Left colon (tissue), 2 donors: ENCODE measurements at regions not wholly inside any gene's neighbourhood (a gene's known extent, or its start where the extent isn't known, plus 50 kb on each side); places are given as distances from the start of the nearest gene placed in this dataset.

Experiments used
- ATAC-seq: fragments of 200-7000 bp; cut with Tn5 transposase; one replicate; pipeline ENCODE4 v1.9.1; 2020; ENCODE audit warnings: mild to moderate bottlenecking, moderate library complexity
- DNase-seq, 2 donors: peaks; one replicate each; pipeline ENCODE4 v3.0.0-alpha.2; 2020
- intact Hi-C, 2 donors: fragments of 100-400 bp; cut with DNase I in 1 of 2; cut with micrococcal nuclease in 1 of 2; formaldehyde crosslinking; loops; one replicate each; pipeline versions ENCODE4 v1.11.2 to v1.14.0; 2022; cut with DNase I, micrococcal nuclease
- donor health status: DM: no; HTN: no; CAD: no.
- donor health status: DM: yes; HTN: yes; CAD: no.

DNA sequence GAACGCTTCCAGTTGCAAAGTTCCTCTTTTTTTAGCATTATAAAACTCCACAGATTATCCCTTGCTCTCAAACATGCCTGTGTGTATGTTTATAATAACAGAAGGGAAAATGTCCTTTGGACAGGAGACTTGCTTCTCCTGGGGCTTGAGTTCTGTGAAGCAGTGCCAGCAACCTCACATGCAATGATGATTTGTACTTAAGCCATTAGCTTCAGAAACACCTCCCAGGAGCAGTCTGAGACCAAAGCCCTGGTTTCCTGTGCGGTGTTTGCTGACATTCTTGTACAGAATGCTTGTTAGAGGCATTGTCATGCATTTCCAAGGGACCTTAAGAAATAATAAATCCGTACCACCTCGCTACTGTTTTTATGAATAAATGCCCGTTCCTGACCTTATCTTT lies 752.8 kb downstream of the CBLN4 start:
- intact Hi-C loops = no loop called here

DNA sequence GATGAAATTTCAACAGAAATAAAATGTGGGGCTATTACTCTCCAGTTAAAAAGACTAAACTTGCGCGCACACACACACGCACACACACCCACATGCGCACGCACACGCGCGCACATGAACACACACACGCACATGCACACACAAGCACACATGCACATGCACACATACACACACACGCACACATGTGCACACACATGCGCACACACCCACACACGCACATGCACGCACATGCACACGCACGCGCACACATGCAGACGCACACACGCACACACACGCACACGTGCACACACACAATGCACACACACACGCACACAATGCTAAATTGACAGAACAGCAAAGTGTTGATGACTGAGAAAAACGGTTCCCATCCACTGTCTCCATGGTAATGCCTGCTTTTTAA lies 754.1 kb downstream of the CBLN4 start:
- intact Hi-C loops = no loop called here
- ATAC-seq = no peak

More for the DNA sequence above, 752.8 kb downstream of the CBLN4 start:
- DNase-seq (no peak), ATAC-seq (no peak)

DNA sequence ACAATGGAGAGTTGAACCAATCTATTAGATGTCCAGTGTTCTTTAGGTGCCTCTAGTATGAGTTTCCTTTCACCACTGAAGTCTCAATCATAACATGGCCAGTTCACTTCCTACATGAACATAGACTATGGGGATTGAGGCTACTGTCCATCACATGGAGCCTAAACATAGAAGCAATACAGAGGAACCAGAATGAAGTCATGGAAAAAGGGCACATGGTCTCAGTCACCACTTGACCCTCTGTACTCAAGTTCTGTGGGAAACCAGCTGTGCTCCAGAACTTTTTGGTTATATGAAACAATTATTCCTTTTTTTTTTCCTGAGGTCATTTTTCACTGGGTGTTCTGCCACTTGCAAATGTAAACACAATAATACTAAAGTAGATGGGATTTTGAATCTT lies 762.5 kb downstream of the CBLN4 start:
- intact Hi-C loops = no loop called here
- no peak for ATAC-seq
- no peak for DNase-seq

More for the DNA sequence above, 754.1 kb downstream of the CBLN4 start:
- DNase-seq = no peak

DNA sequence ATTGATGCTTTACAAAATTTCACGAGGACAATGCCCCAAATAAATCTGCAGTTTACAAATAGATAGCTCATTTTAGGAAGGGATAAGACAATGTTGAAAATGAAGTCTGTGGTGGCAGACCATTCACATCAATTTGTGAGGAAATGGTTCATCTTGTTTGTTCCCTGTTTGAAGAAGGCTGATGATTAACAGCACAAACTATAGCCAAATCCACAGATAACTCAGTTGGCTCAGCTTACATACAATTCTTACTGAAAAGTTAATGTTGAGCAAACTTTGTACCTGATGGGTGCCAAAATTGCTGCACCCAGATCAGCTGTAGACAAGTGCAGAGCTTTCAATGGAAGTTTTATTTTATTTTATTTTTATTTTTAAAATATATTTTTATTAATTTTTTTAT lies 763.9 kb downstream of the DOK5 start:
- no peak for DNase-seq
- no peak for ATAC-seq
- intact Hi-C loops = no loop called here

DNA sequence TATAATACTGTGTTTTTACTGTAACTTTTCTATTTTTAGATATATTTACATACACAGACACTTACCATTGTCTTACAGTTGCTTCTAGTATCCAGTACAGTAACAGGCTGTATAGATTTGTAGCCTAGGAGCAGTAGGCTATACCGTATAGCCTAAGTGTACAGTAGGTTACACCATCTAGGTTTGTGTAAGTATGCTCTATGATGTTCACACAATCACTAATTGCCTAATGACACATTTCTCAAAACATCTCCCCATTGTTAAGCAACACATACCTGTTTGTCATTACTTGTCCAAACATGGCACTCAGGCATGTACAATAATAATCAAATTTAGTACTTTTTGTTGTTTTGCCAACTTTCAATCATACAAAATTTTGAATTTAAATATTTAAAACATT lies 757.3 kb downstream of the DOK5 start:
- ATAC-seq (no peak), DNase-seq (no peak)
- intact Hi-C loops = no loop called here

DNA sequence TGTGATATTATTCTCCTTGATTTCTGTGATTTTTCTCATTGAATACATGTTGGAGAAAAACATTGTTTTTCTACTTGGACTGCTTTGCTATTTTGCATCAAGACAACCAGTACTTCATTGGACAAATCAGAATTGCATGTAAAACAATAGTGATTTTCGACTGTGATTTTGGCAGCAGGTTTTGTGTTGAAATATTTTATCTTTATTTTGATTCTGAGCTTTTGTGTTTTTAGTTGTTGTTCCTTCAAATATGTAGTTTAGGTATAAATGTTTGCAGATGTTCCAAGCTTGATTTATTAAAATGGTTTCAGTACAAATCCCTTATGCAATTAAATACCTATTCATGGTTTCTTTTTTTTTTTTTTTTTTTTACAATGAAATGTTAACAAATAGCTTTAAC lies 754.1 kb downstream of the DOK5 start:
- intact Hi-C loops = no loop called here
- no peak for DNase-seq
- no peak for ATAC-seq

- intact Hi-C loops = no loop called here
- ATAC-seq (no peak), DNase-seq (no peak)
Measured at GRCh38 chr20:55216525-55217242, 741.3 kb downstream of the DOK5 start.

- no peak for ATAC-seq
- intact Hi-C loops = no loop called here
- no peak for DNase-seq
Measured at GRCh38 chr20:55213653-55214052, 738.3 kb downstream of the DOK5 start.

DNA sequence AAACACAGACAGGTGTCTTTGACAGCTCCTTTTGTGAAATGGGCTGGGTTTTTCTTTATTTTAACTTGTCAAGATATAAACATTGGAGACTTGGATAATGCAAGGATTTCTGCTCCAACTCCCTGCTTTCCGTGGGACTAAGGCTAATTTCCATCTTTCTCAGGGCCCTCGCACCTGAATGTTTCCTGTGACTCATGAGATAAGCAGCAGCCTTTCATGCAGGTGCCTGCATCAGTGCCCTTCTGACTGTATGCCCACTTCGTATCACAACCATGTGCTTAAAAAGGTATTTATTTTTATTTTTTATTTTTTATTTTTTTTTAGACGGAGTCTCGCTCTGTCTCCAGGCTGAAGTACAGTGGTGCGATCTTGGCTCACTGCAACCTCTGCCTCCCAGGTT lies 736.1 kb downstream of the DOK5 start:
- DNase-seq (no peak), ATAC-seq (no peak)
- intact Hi-C loops = no loop called here

DNA sequence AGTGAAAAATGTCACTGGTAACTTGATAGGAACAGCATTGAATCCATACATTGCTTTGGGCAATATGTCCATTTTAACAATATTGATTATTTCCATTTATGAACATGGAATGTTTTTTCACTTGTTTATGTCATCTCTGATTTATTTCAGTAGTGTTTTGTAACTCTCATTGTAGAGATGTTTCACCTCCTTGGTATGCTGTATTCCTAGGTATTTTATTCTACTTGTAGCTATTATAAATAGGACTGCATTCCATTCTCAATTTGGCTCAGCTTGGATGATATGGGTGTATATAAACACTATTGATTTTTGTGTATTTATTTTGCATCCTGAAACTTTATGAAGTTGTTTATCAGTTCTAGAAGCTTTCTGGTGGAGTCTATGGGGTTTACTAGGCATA lies 730.3 kb downstream of the DOK5 start:
- DNase-seq = no peak
- no peak for ATAC-seq
- intact Hi-C loops = no loop called here

DNA sequence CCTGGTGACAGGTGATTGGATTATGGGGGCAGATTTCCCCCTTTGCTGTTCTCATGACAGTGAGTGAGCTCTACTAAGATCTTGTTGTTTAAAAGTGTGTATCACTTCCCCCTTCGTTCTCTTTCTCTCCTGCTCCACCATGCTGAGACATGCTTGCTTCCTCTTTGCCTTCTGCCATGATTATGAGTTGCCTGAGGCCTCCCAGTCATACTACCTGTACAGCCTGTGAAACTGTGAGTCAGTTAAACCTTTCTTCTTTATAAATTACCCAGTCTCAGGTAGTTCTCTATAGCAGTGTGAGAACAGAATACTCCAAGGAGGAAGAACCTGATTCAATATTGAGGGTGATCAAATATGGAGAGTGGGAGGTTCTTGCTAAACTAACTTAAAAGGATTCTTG lies 724.9 kb downstream of the DOK5 start:
- ATAC-seq = no peak
- intact Hi-C loops = no loop called here
- no peak for DNase-seq

DNA sequence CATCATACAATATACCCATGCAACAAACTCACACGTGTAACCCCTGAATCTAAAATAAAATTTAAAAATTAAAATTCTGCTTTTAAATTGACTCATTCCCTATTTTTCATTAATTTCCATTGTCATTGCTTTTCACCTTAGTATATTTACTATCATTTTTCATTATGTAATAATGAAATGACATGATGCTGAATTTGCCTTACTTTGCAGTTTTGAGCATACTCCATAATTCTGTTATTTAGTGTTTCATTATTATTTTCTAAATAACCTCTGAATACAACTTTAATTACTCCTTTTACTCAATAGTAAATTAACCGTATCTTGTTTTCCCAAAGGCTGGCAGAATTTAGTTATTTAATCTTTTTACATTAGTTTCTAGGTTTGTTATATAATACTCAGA lies 719.6 kb downstream of the DOK5 start:
- ATAC-seq (no peak), DNase-seq (no peak)
- intact Hi-C loops = loop anchor here in 1 of 2 donors (10.0 kb wide), 1 partner anchor 50 kb away; no protein-coding TSS in a partner anchor

- ATAC-seq = no peak
- no peak for DNase-seq
- intact Hi-C loops = no loop called here
Measured at GRCh38 chr20:55186228-55186627, 710.8 kb downstream of the DOK5 start.

DNA sequence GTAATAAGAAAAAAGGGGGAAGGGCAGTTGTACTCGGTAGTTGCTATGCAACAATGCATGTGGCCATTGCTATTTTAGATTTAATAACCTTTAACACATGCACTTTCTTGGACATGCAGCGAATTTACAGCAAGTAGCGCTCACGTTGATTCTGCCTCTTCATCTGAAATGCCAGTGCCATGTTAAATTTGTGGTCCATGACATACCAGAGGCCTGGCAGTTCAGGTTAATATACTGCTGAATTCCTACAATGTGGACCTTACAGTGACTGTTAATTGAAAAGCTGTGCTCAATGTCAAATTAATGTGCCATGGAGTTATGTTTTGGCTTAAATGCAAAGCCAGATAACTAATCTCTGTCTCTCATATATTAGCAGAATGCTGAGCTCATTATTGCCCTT lies 699.7 kb downstream of the DOK5 start:
- ATAC-seq (no peak), DNase-seq (no peak)
- intact Hi-C loops = no loop called here

DNA sequence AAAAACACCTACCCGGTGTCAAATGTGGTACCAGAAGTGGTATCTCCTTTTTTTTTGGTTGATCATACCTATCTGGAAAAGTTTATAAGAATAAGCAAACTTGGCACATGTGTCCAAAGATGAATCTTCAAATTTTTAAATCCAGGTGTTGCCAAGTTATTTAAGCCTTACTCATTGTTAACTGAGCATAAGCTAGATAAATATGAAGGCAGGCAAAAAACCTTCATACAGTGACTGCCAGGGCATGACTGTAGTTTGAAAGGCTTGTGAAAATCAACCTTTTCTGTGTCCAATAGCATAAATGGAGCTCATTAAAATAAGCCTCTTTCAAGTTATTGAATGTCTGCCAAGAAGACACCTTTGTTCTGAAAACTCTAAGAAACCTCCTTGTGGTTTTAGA lies 699.2 kb downstream of the DOK5 start:
- DNase-seq (no peak), ATAC-seq (no peak)
- intact Hi-C loops = no loop called here

- intact Hi-C loops = no loop called here
- ATAC-seq (peak; percentile 68), DNase-seq (no peak)
Measured at GRCh38 chr20:55174172-55174571, 698.8 kb downstream of the DOK5 start.

DNA sequence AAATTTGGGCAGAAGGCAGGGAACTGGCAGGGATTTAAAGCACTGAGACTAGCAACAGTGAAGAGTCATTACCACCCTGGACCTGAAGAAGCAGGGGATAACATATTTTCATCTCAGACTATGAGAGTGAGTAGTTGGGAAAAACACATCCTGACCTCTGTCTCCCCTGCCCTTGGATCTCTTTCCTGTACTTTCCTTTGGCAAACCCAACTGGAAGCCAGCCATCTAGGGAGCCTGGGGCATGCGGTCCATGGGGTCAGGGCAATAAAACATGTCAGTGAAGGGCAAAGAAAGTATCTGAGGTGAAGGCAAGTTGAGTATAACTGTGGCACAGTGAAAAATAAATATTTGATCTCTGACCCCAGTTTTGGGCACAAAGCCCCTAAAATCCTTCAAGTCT lies 698.2 kb downstream of the DOK5 start:
- peak; percentile 59 for ATAC-seq
- no peak for DNase-seq
- intact Hi-C loops = no loop called here

DNA sequence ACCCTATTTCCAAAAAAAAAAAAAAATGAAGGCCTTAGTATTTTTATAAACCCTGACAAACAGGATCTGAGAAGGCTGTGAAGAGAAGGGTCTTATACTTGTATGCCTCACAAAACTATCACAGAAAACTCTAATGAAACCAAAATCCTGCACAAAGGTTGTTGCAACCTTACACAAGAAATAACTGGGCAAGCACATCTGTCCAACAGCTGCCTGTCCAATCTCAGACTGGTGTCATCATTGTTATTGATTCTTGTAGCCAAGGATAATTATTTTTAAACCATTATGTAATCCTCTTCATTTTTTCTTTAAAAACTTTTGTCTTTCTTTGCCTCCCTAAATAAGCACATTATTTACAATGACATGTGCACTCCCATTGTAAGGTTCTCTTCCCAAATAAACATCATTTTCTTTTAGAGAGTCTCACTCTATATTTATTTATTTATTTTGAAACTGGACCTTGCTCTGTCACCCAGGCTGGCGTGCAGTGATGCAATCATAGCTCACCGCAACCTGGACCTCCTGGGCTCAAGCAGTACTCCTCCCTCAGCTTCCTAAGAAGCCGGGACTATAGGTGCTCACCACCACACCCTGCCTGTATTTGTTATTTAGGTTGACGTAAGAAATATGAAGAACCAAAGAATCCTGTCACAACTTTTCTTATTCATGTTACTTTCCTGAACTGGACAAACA lies 697.1 kb downstream of the DOK5 start:
- ATAC-seq (peak; percentile 31), DNase-seq (no peak)
- intact Hi-C loops = no loop called here

- no peak for DNase-seq
- intact Hi-C loops = no loop called here
- no peak for ATAC-seq
Measured at GRCh38 chr20:55166063-55166462, 690.7 kb downstream of the DOK5 start.

- intact Hi-C loops = no loop called here
- ATAC-seq (no peak), DNase-seq (no peak)
Measured at GRCh38 chr20:55160996-55161395, 685.6 kb downstream of the DOK5 start.

- intact Hi-C loops = no loop called here
- peak; percentile 92 for ATAC-seq
Measured at GRCh38 chr20:55160037-55160436, 684.6 kb downstream of the DOK5 start.

More at GRCh38 chr20:55160037-55160436, 684.6 kb downstream of the DOK5 start:
- DNase-seq = peak in 1 of 2 donors; percentile 6
